ENCODE measurements at regions not wholly inside any gene's neighbourhood (a gene's known extent, or its start where the extent isn't known, plus 50 kb on each side); places are given as distances from the start of the nearest gene placed in this dataset.

DNA sequence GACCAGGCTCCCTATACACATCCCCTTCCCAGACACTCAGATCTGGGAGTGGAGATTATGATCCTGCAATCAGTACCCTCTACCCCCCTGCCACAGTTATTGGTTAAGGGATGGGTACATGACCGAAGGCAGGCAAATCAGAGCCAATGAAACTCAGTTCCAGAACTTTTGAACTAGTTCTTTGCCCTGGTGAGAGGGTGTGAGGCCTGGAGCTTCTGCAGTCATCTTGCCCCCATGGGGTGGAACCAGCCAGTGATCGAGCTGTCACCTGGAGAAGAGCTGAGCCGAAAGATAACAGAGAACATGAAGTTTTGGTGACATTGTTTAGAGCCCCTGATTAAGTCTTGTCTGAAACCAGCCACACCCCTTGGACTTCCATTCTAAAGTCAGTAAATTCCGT is 88.2 kb upstream of the DUSP5 start:
- no peaks in the 10 kb centered on the region for H3K9me3 Mint-ChIP-seq
- H3K4me1 Mint-ChIP-seq: peaks cover 59 to 74% of the 10 kb centered on the region in 2 donors
- peaks cover 11 to 24% of the 10 kb centered on the region in 2 donors for H3K27me3 Mint-ChIP-seq
- no peaks in the 10 kb centered on the region for H3K36me3 Mint-ChIP-seq
- H3K4me3 Mint-ChIP-seq: no peak overlapping the region
- H3K27ac Mint-ChIP-seq: no peak overlapping the region
- DNase-seq (no peak), ATAC-seq (replicated peaks) (no peak)

GRCh38 chr10:110409926-110410325 is 87.8 kb upstream of the DUSP5 start:
- Mint-ChIP-seq H3K27me3 (peaks cover 11 to 21% of the 10 kb centered on the region in 2 donors), H3K27ac (no peak overlapping the region)
- ATAC-seq (replicated peaks): peak; percentile 13 to 23

GRCh38 chr10:110410329-110411046 is 87.2 kb upstream of the DUSP5 start:
- peaks cover 11 to 20% of the 10 kb centered on the region in 2 donors for H3K27me3 Mint-ChIP-seq
- DNase-seq (no peak), ATAC-seq (replicated peaks) (no peak)
- H3K9me3 Mint-ChIP-seq: no peaks in the 10 kb centered on the region
- peaks cover 65 to 84% of the 10 kb centered on the region in 2 donors for H3K4me1 Mint-ChIP-seq
- H3K36me3 Mint-ChIP-seq: no peaks in the 10 kb centered on the region
- H3K4me3 Mint-ChIP-seq: no peak overlapping the region
- H3K27ac Mint-ChIP-seq: no peak overlapping the region

More at GRCh38 chr10:110409926-110410325, 87.8 kb upstream of the DUSP5 start:
- no peak for DNase-seq
- Mint-ChIP-seq H3K9me3 (no peaks in the 10 kb centered on the region), H3K36me3 (no peaks in the 10 kb centered on the region), H3K4me3 (no peak overlapping the region), H3K4me1 (peaks cover 62 to 79% of the 10 kb centered on the region in 2 donors)

DNA sequence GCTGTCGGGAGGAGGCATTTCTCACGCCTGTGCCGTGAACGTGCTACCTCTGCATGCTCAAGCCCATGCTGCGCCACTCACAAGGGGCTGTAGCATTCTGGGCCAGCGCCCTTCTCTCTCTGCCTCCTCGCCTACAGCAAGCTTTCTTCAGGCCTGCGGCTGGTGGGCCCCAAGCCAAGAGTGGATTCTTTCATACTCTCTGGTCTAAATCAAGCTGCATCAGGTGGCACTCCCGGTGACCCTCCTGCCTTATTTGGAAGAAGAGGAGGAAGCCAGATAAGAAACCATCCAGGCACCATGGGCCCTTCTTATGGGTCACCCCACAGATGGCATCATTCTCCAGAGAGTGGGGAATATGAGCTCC is 86.7 kb upstream of the DUSP5 start:
- no peaks in the 10 kb centered on the region for H3K36me3 Mint-ChIP-seq
- H3K4me1 Mint-ChIP-seq: peaks cover 71 to 90% of the 10 kb centered on the region in 2 donors
- no peaks in the 10 kb centered on the region for H3K9me3 Mint-ChIP-seq
- no peak for DNase-seq
- peaks cover 9 to 17% of the 10 kb centered on the region in 2 donors for H3K27me3 Mint-ChIP-seq
- ATAC-seq (replicated peaks): no peak
- no peak overlapping the region for H3K4me3 Mint-ChIP-seq
- no peak overlapping the region for H3K27ac Mint-ChIP-seq

DNA sequence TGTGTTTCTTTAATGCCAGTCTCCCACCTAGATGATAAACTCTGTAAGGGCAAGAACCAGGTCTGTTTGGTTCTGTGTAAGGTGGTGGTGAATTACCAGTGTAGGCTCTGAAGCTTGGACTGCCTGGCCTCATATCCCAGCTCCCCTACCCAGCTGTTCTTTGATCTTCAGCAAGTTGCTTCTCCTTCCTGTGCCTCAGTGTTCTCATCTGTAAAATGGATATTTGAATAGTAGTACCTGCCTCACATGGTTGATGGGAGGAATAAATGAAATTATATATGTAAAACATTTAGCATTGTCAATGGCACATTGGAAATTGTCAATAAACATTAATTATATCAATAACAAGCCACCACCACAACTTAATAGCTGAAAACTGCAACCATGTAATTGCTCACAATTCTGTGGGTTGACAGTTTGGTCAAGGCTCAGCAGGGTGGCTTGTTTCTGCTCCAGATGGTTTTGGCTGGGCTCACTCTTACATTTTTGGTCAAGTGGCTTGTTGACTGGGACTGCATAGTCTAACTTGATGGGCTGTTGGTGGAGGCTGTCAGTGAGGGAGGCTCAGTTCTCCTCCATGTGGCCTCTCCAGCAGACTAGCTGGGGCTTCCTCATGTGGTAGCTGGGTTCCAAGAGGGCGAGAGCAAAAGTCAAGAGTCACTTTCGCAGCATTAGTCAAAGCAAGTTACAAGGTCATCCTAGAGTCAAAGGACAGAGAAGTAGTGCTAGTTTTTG is 84.5 kb upstream of the DUSP5 start:
- no peak for DNase-seq
- Mint-ChIP-seq H3K27me3 (peaks cover 0 to 4% of the 10 kb centered on the region in 2 donors), H3K36me3 (peaks cover 0 to 3% of the 10 kb centered on the region in 2 donors), H3K4me3 (peak overlapping the region in 1 of 2 donors; percentile 29), H3K4me1 (peaks cover 68 to 88% of the 10 kb centered on the region in 2 donors), H3K27ac (peak overlapping the region; percentile 81), H3K9me3 (no peaks in the 10 kb centered on the region)
- ATAC-seq (replicated peaks): peak in 1 of 2 donors; percentile 0

- peaks cover 62 to 82% of the 10 kb centered on the region in 2 donors for H3K4me1 Mint-ChIP-seq
- no peaks in the 10 kb centered on the region for H3K9me3 Mint-ChIP-seq
- H3K27ac Mint-ChIP-seq: peak overlapping the region; percentile 73
- H3K27me3 Mint-ChIP-seq: no peaks in the 10 kb centered on the region
- DNase-seq (no peak), ATAC-seq (replicated peaks) (peak; percentile 22 to 40)
- H3K36me3 Mint-ChIP-seq: peaks cover 0 to 3% of the 10 kb centered on the region in 2 donors
- H3K4me3 Mint-ChIP-seq: peak overlapping the region; percentile 4 to 5
Measured at GRCh38 chr10:110413903-110414547, 83.7 kb upstream of the DUSP5 start.

- peak; percentile 88 to 91 for ATAC-seq (replicated peaks)
- H3K4me3 Mint-ChIP-seq: peak overlapping the region; percentile 5 to 59
- peak overlapping the region; percentile 73 for H3K27ac Mint-ChIP-seq
- H3K9me3 Mint-ChIP-seq: no peaks in the 10 kb centered on the region
- peaks cover 61 to 82% of the 10 kb centered on the region in 2 donors for H3K4me1 Mint-ChIP-seq
- peaks cover 0 to 3% of the 10 kb centered on the region in 2 donors for H3K36me3 Mint-ChIP-seq
- peak; percentile 91 for DNase-seq
- no peaks in the 10 kb centered on the region for H3K27me3 Mint-ChIP-seq
Measured at GRCh38 chr10:110414548-110415309, 83.0 kb upstream of the DUSP5 start.

DNA sequence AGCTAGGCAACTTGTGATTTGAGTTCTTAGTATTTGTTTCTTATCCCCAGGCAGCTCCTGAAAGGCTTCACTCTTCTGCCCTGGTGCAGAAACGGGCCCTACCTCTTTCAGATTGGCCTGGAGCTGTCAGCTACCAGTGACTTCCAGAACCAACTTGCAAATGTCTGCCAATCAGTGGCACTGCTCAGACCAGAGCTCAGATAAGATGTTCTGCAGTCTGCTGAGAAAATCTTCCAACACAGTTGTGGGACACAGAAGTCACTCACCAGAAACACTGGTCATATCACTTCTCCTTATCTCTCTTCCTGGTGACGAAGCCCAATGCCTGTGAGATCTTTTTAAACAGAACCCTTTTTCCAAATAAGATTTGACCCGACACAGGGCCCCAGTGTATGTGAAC is 81.9 kb upstream of the DUSP5 start:
- H3K4me1 Mint-ChIP-seq: peaks cover 61 to 82% of the 10 kb centered on the region in 2 donors
- no peak for ATAC-seq (replicated peaks)
- H3K36me3 Mint-ChIP-seq: peaks cover 0 to 3% of the 10 kb centered on the region in 2 donors

DNA sequence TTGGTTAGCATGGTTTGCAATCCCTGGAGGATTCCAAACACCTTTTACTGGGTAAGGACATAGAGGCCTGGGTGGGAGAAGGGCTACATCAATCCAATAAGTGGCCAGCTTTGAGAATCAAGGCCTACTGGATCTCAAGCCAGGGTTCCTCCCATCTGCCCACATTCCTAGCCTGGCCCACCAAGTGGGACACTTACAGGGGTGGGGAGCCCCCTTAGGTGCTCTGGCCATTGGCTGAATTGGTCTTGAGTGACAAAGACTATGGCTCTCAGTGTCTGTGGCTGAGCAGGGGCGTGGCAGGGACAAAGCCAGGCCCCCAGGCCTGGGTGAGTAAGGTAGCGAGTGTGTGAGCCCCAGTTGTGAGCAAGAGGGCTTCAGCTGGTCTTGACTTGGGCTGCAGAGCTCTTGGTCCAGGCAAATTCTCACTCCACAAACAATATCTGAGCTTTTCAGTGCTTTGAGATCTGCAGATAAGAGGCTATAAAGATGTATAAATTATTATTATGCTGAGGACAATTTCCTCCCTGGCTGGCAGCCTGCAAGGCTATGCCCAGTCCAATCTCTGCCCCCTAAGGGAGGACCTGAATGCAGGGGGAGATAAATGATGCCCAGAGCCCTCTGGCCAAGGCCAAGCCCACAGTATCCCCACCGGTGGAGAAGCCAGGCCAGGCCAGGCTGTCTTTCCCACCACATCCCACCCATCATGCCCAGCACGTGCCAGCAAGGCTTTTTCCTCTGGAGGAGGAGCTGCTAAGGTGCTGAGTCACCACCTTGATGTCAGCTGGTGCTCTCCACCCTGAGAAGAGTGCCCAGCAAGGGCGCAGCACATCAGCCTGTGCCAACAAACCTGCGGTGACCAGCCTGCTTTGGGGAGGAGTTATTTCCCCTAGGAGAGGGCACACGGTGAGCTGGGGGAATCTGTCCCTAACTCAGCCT is 80.7 kb upstream of the DUSP5 start:
- no peaks in the 10 kb centered on the region for H3K9me3 Mint-ChIP-seq
- DNase-seq (no peak), ATAC-seq (replicated peaks) (no peak)
- H3K36me3 Mint-ChIP-seq: peaks cover 0 to 3% of the 10 kb centered on the region in 2 donors
- H3K27me3 Mint-ChIP-seq: no peaks in the 10 kb centered on the region
- no peak overlapping the region for H3K27ac Mint-ChIP-seq
- H3K4me1 Mint-ChIP-seq: peaks cover 61 to 82% of the 10 kb centered on the region in 2 donors
- no peak overlapping the region for H3K4me3 Mint-ChIP-seq

More for the DNA sequence above, 81.9 kb upstream of the DUSP5 start:
- no peaks in the 10 kb centered on the region for H3K27me3 Mint-ChIP-seq
- no peak overlapping the region for H3K4me3 Mint-ChIP-seq
- H3K9me3 Mint-ChIP-seq: no peaks in the 10 kb centered on the region
- DNase-seq: no peak
- H3K27ac Mint-ChIP-seq: peak overlapping the region; percentile 57

GRCh38 chr10:110418218-110418617 is 79.5 kb upstream of the DUSP5 start:
- DNase-seq (no peak), ATAC-seq (replicated peaks) (no peak)
- no peaks in the 10 kb centered on the region for H3K27me3 Mint-ChIP-seq
- H3K27ac Mint-ChIP-seq: no peak overlapping the region
- no peak overlapping the region for H3K4me3 Mint-ChIP-seq
- peaks cover 0 to 3% of the 10 kb centered on the region in 2 donors for H3K36me3 Mint-ChIP-seq
- peaks cover 59 to 82% of the 10 kb centered on the region in 2 donors for H3K4me1 Mint-ChIP-seq
- H3K9me3 Mint-ChIP-seq: no peaks in the 10 kb centered on the region

- peak overlapping the region in 1 of 2 donors; percentile 6 for H3K4me3 Mint-ChIP-seq
- no peaks in the 10 kb centered on the region for H3K9me3 Mint-ChIP-seq
- no peaks in the 10 kb centered on the region for H3K27me3 Mint-ChIP-seq
- H3K36me3 Mint-ChIP-seq: peaks cover 0 to 3% of the 10 kb centered on the region in 2 donors
- DNase-seq (no peak), ATAC-seq (replicated peaks) (no peak)
- peaks cover 59 to 82% of the 10 kb centered on the region in 2 donors for H3K4me1 Mint-ChIP-seq
- peak overlapping the region; percentile 72 for H3K27ac Mint-ChIP-seq
Measured at GRCh38 chr10:110419265-110419664, 78.4 kb upstream of the DUSP5 start.

DNA sequence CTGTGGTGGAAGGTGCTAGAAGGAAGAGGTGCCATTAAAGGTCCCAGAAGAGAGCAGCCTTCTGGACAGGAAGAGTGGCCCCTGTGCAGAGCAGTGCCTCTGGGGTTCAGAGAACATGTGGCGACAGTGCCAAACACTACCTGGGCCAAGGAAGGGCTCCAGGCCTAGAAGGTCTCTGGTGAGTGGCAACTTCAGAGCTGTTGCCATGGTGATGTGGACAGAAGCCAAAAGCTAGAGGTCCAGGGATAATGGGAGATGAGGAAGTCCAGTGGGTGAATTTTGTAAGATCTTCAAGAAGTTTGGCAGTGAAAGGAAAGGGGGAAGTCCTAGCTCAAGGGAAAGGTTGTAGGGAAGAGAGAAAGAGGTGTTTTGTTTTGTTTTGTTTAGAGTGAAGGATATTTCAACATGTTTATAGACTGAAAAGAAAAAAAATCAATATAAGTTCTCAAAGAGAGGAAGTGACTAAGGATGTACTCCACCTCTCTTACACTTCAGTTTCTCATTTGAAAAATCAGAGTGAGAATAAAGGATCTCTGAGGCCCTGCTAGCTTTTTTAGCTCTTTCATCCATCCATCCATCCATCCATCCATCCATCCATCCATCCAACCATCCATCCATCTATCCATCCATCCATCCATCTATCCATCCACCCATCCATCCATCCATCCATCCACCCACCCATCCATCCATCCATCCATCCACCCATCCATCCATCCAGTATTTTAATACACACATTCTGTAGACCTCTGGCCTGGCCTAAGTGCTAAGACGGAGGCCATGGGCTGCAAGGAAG is 77.1 kb upstream of the DUSP5 start:
- Mint-ChIP-seq H3K4me3 (no peak overlapping the region), H3K4me1 (peaks cover 48 to 77% of the 10 kb centered on the region in 2 donors), H3K27ac (peak overlapping the region; percentile 14), H3K36me3 (peaks cover 0 to 3% of the 10 kb centered on the region in 2 donors), H3K9me3 (no peaks in the 10 kb centered on the region), H3K27me3 (no peaks in the 10 kb centered on the region)
- no peak for ATAC-seq (replicated peaks)
- no peak for DNase-seq

Data from stimulated activated naive B cell treated with anti-CD40 and anti-IgM and Interleukin-4, amounts not matched to agents 10 μg/mL and 1 μg/mL and 100 μg/mL, for 72 hours (primary cell).